H1 (cell line): ENCODE measurements at regions not wholly inside any gene's neighbourhood (a gene's known extent, or its start where the extent isn't known, plus 50 kb on each side); places are given as distances from the start of the nearest gene placed in this dataset.
A peak's percentile ranks its signal among the peaks of the same experiment; 100 is the strongest.

ENCODE experiments used
- CTCF ChIA-PET: fragments of 300-600 bp; sonication (Branson Sonifier 250); formaldehyde crosslinking; loops from one replicate; lab custom pipeline; 2021; ENCODE audit not compliant: partially characterized antibody; lab: Charles Lee
- POLR2A ChIA-PET: fragments of 300-600 bp; sonication (Branson Sonifier 250); formaldehyde crosslinking; loops from one replicate; lab custom pipeline; 2021; ENCODE audit warnings: inconsistent platforms; ENCODE audit not compliant: partially characterized antibody; lab: Charles Lee
- DNase-seq, 2 experiments: peaks; one replicate each; pipeline versions ENCODE4 v3.0.0 to v3.0.0-alpha.2; 2010 to 2022; ENCODE audit warnings: low spot score in 2 of 2, low read depth in 1 of 2, mixed read lengths in 1 of 2
- FAIRE-seq: peaks from 2 replicates; lab custom pipeline; 2011; peaks lifted over from hg19 to GRCh38; lab: Jason Lieb, UNC
- H2AFZ ChIP-seq: 2 replicates; pipeline ENCODE4 v1.8.1; 2012; ENCODE audit warnings: low read length, inconsistent platforms
- H2AK5ac ChIP-seq: 2 replicates; pipeline ENCODE4 v1.6.1; 2013; ENCODE audit warnings: low read depth, low read length
- H2BK120ac ChIP-seq: replicated peaks from 2 replicates; pipeline ENCODE3; 2013; ENCODE audit warnings: low read depth, low read length, inconsistent platforms
- H2BK12ac ChIP-seq: 2 replicates; pipeline ENCODE4 v1.6.1; 2013; ENCODE audit warnings: low read depth, low read length
- H2BK15ac ChIP-seq: 2 replicates; pipeline ENCODE4 v1.6.1; 2013; ENCODE audit warnings: low read length
- H2BK20ac ChIP-seq: 2 replicates; pipeline ENCODE4 v1.6.1; 2013; ENCODE audit warnings: low read length
- H2BK5ac ChIP-seq: 2 replicates; pipeline ENCODE4 v1.6.1; 2013; ENCODE audit warnings: low read depth, low read length
- H3K14ac ChIP-seq: 2 replicates; pipeline ENCODE4 v1.6.1; 2013; ENCODE audit warnings: inconsistent platforms; ENCODE audit not compliant: insufficient read length
- H3K18ac ChIP-seq: 2 replicates; pipeline ENCODE4 v1.6.1; 2013; ENCODE audit warnings: low read length; ENCODE audit errors: extremely low read depth
- H3K23ac ChIP-seq: 2 replicates; pipeline ENCODE4 v1.6.1; 2013; ENCODE audit warnings: inconsistent platforms; ENCODE audit not compliant: insufficient read length
- H3K23me2 ChIP-seq: 2 replicates; pipeline ENCODE4 v1.6.1; 2013; ENCODE audit warnings: low read depth, low read length
- H3K27ac ChIP-seq: 2 replicates; pipeline ENCODE4 v1.6.1; 2011; ENCODE audit warnings: low read depth, low read length, inconsistent platforms
- H3K27me3 ChIP-seq, 4 experiments: replicated peaks in 1 of 4; 1 replicate in 1 of 4; 2 replicates in 3 of 4; pipeline versions ENCODE4 v1.6.1 to v1.8.1; 2011 to 2013; ENCODE audit warnings: low read length in 3 of 4, mild to moderate bottlenecking in 3 of 4, inconsistent platforms in 2 of 4, mixed read lengths in 2 of 4, moderate library complexity in 1 of 4; ENCODE audit not compliant: control insufficient read depth in 3 of 4, insufficient read depth in 3 of 4; ENCODE audit errors: extremely low read depth in 1 of 4
- H3K36me3 ChIP-seq, 4 experiments: 2 replicates each; pipeline versions ENCODE4 v1.6.1 to v1.8.1; 2011 to 2013; ENCODE audit warnings: mild to moderate bottlenecking in 4 of 4, low read length in 3 of 4, moderate library complexity in 2 of 4, control low read depth in 1 of 4, inconsistent platforms in 1 of 4; ENCODE audit not compliant: insufficient read depth in 4 of 4, control insufficient read depth in 2 of 4
- H3K4ac ChIP-seq: replicated peaks from 2 replicates; pipeline ENCODE3; 2013; ENCODE audit warnings: low read length, low read depth, mixed read lengths, inconsistent platforms; ENCODE audit not compliant: insufficient read length
- H3K4me1 ChIP-seq, 4 experiments: replicated peaks in 1 of 4; 1 replicate in 1 of 4; 2 replicates in 3 of 4; pipeline versions ENCODE4 v1.6.1 to v1.8.1; 2011 to 2013; ENCODE audit warnings: low read length in 3 of 4, inconsistent platforms in 2 of 4, mixed read lengths in 1 of 4; ENCODE audit not compliant: insufficient read depth in 4 of 4, control insufficient read depth in 3 of 4
- H3K4me2 ChIP-seq, 2 experiments: 2 replicates each; pipeline versions ENCODE4 v1.6.1 to v1.8.1; 2011 to 2013; ENCODE audit warnings: low read depth in 2 of 2, low read length in 2 of 2, control low read depth in 1 of 2, inconsistent platforms in 1 of 2, mild to moderate bottlenecking in 1 of 2; ENCODE audit not compliant: insufficient read depth in 1 of 2
- H3K4me3 ChIP-seq, 4 experiments: fragments of 200-600, 300-600 bp in 1 of 4; sonication (generic), shearing (Covaris generic), sonication (Bioruptor Twin) in 1 of 4; 2 replicates each; pipeline versions ENCODE4 v1.5.1 to v1.8.1; 2011 to 2016; ENCODE audit warnings: low read length in 4 of 4, low read depth in 3 of 4, control low read depth in 2 of 4, inconsistent platforms in 2 of 4, mild to moderate bottlenecking in 2 of 4, mixed read lengths in 1 of 4, moderate library complexity in 1 of 4; ENCODE audit not compliant: insufficient read depth in 2 of 4; ENCODE audit errors: extremely low read depth in 1 of 4
- H3K56ac ChIP-seq: replicated peaks from 2 replicates; pipeline ENCODE3; 2013; ENCODE audit warnings: low read depth, mild to moderate bottlenecking, mixed read lengths, low read length, inconsistent platforms; ENCODE audit not compliant: insufficient read length
- H3K79me1 ChIP-seq: 2 replicates; pipeline ENCODE4 v1.6.1; 2013; ENCODE audit warnings: low read depth, low read length, control low read depth
- H3K79me2 ChIP-seq, 2 experiments: 2 replicates each; pipeline versions ENCODE4 v1.6.1 to v1.8.1; 2012 to 2013; ENCODE audit warnings: low read length in 2 of 2, mild to moderate bottlenecking in 2 of 2, inconsistent platforms in 1 of 2; ENCODE audit not compliant: insufficient read depth in 2 of 2, control insufficient read depth in 1 of 2
- H3K9ac ChIP-seq, 4 experiments: replicated peaks in 1 of 4; 1 replicate in 1 of 4; 2 replicates in 3 of 4; pipeline versions ENCODE4 v1.6.1 to v1.8.1; 2011 to 2013; ENCODE audit warnings: low read depth in 3 of 4, low read length in 3 of 4, control low read depth in 2 of 4, mild to moderate bottlenecking in 2 of 4, moderate library complexity in 2 of 4, inconsistent platforms in 1 of 4; ENCODE audit errors: extremely low read depth in 1 of 4
- H3K9me3 ChIP-seq, 2 experiments: 2 replicates each; pipeline versions ENCODE4 v1.6.1 to v1.8.1; 2012 to 2013; ENCODE audit warnings: mild to moderate bottlenecking in 2 of 2, moderate library complexity in 2 of 2, control low read depth in 1 of 2, inconsistent platforms in 1 of 2, low read depth in 1 of 2, low read length in 1 of 2, mixed read lengths in 1 of 2; ENCODE audit not compliant: insufficient read depth in 2 of 2
- H4K20me1 ChIP-seq, 2 experiments: replicated peaks in 1 of 2; 2 replicates each; pipeline versions ENCODE3 to v1.8.1; 2011 to 2013; ENCODE audit warnings: inconsistent platforms in 2 of 2, low read length in 2 of 2, mild to moderate bottlenecking in 1 of 2; ENCODE audit not compliant: insufficient read depth in 2 of 2, control insufficient read depth in 1 of 2
- H4K5ac ChIP-seq: 2 replicates; pipeline ENCODE4 v1.6.1; 2013; ENCODE audit warnings: low read length, low read depth, mixed read lengths, inconsistent platforms; ENCODE audit not compliant: insufficient read length
- H4K8ac ChIP-seq: 2 replicates; pipeline ENCODE4 v1.8.0; 2013; ENCODE audit warnings: mild to moderate bottlenecking, moderate library complexity, low read length, inconsistent platforms; ENCODE audit not compliant: insufficient read depth; ENCODE audit errors: extremely low read depth
- H4K91ac ChIP-seq: replicated peaks from 2 replicates; pipeline ENCODE3; 2013; ENCODE audit warnings: low read length, mixed read lengths, inconsistent platforms; ENCODE audit not compliant: insufficient read length
- BCL11A ChIP-seq, 2 experiments: IDR thresholded peaks; one replicate each; pipeline ENCODE4 v1.6.1; 2011; ENCODE audit warnings: low read depth in 2 of 2, low read length in 2 of 2, mild to moderate bottlenecking in 2 of 2
- CEBPB ChIP-seq: IDR thresholded peaks from 2 replicates; pipeline ENCODE4 v1.6.1; 2012; ENCODE audit warnings: low read depth, low read length
- CHD1 ChIP-seq: IDR thresholded peaks from 2 replicates; pipeline ENCODE4 v1.6.1; 2012; ENCODE audit warnings: low read depth, low read length, improper control_type of control experiment
- CREB1 ChIP-seq: IDR thresholded peaks from 2 replicates; pipeline ENCODE4 v1.6.1; 2012; ENCODE audit warnings: inconsistent platforms
- GABPA ChIP-seq: IDR thresholded peaks from 2 replicates; pipeline ENCODE4 v1.6.1; 2011; ENCODE audit warnings: mild to moderate bottlenecking, low read length, moderate library complexity, borderline replicate concordance; ENCODE audit not compliant: insufficient read depth
- JUN ChIP-seq: IDR thresholded peaks from 2 replicates; pipeline ENCODE4 v1.6.1; 2011; ENCODE audit warnings: low read depth, mild to moderate bottlenecking, improper control_type of control experiment, low read length
- KDM1A ChIP-seq: fragments of 200-600, 300-600 bp; sonication (generic); IDR thresholded peaks from 2 replicates; pipeline ENCODE4 v1.7.1; 2016; ENCODE audit warnings: mild to moderate bottlenecking, low read length, borderline replicate concordance
- KDM5A ChIP-seq: fragments of 200-600 bp; IDR thresholded peaks from 2 replicates; pipeline ENCODE4 v1.7.1; 2012; ENCODE audit warnings: mild to moderate bottlenecking, low read length, inconsistent platforms, mixed read lengths
- RAD21 ChIP-seq, 2 experiments: IDR thresholded peaks in 1 of 2; conservative IDR thresholded peaks in 1 of 2; 2 replicates each; pipeline ENCODE4 v1.6.1; 2011; ENCODE audit warnings: low read depth in 2 of 2, low read length in 2 of 2, improper control_type of control experiment in 1 of 2, inconsistent platforms in 1 of 2, mild to moderate bottlenecking in 1 of 2, moderate library complexity in 1 of 2
- RBBP5 ChIP-seq: IDR thresholded peaks from 2 replicates; pipeline ENCODE4 v1.7.1; 2012; ENCODE audit warnings: low read depth, mild to moderate bottlenecking, inconsistent platforms, low read length, moderate library complexity, borderline replicate concordance
- RFX5 ChIP-seq: IDR thresholded peaks from 2 replicates; pipeline ENCODE4 v1.6.1; 2011; ENCODE audit warnings: low read depth, low read length, improper control_type of control experiment, borderline replicate concordance
- ZNF274 ChIP-seq: IDR thresholded peaks from 2 replicates; pipeline ENCODE4 v1.7.0; 2012; ENCODE audit warnings: low read length, borderline replicate concordance; ENCODE audit errors: extremely low read depth
- WGBS, 2 experiments: shearing (Covaris generic) in 1 of 2; methylation state at CpG; one replicate each; pipeline versions ENCODE4 v1.1.6 to v1.1.7; 2013 to 2015; ENCODE audit warnings: low lambda C conversion rate in 2 of 2, mixed read lengths in 2 of 2, inconsistent platforms in 1 of 2, low coverage in 1 of 2, missing lambda C conversion rate in 1 of 2; ENCODE audit not compliant: insufficient replicate concordance in 2 of 2, insufficient coverage in 1 of 2, insufficient read length in 1 of 2; ENCODE audit errors: extremely low coverage in 1 of 2, missing lambda C conversion rate in 1 of 2; 5-methylcytosine and 5-hydroxymethylcytosine counted together
- TF ChIP-seq, protein P1 (sequence below): IDR thresholded peaks from 2 replicates; pipeline ENCODE4 v1.6.1; 2012; ENCODE audit warnings: low read length, inconsistent platforms

DNA sequence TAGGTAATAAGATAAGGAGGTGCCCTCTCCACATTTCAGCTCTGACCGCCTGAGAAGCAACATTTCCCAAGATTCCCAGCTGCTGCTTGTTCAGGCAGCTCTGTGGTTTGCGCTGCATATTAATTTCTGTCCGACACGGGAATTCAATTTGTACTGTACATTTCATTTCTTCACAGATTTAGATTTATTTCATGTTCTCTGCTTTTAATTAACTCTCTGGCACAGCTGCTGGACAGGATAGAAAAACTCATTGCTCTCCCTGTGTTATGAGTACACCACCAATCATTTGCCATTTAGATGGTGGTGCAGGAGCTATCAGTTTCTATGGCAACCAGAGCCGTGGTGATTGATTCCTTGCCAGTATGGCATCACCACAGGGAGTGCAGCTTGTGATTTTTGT, 558.5 kb downstream of the DMRTA1 start:
- Histone ChIP-seq H4K5ac (no peak overlapping the region), H3K4ac (no peak overlapping the region), H3K27me3 (no peaks in the 10 kb centered on the region), H2BK12ac (no peak overlapping the region), H3K56ac (no peak overlapping the region), H3K18ac (no peak overlapping the region), H3K9me3 (no peaks in the 10 kb centered on the region), H4K20me1 (no peaks in the 10 kb centered on the region), H3K79me1 (no peaks in the 10 kb centered on the region), H2BK15ac (no peak overlapping the region), H4K8ac (no peak overlapping the region), H2AFZ (0 out of 2 replicates have a peak overlapping the region, but pooled peaks have one; percentile 23), H3K36me3 (no peaks in the 10 kb centered on the region), H2BK120ac (no peak overlapping the region), H3K23ac (no peak overlapping the region), H3K14ac (no peak overlapping the region), H3K79me2 (no peaks in the 10 kb centered on the region), H3K4me3 (no peak overlapping the region), H3K4me2 (no peak overlapping the region), H3K9ac (no peak overlapping the region), H3K23me2 (no peaks in the 10 kb centered on the region), H2AK5ac (no peak overlapping the region), H2BK5ac (no peak overlapping the region), H2BK20ac (no peak overlapping the region), H4K91ac (no peak overlapping the region), H3K27ac (no peak overlapping the region), H3K4me1 (peaks cover 0 to 4% (median 3%) of the 10 kb centered on the region in 4 experiments; a peak in 3 of 7 replicates)
- DNase-seq (no peak), FAIRE-seq (no peak)
- ChIA-PET CTCF (interaction anchor here (0.8 to 1.3 kb wide), 4 partner anchors 84 to 553 kb away, joined by 3 to 4 read pairs (median 4); no protein-coding TSS in a partner anchor), POLR2A (no interaction called here)
- 92% methylated on average over 5 of the region's 5 CpGs; no CpG with 5 or more reads in 1 of the 2 experiments for WGBS, 2 experiments
- no peak for TF ChIP-seq ZNF274
- no peak for TF ChIP-seq CHD1
- TF ChIP-seq KDM5A: no peak
- TF ChIP-seq RFX5: no peak
- TF ChIP-seq CEBPB: no peak
- TF ChIP-seq KDM1A: no peak
- TF ChIP-seq, protein P1, sequence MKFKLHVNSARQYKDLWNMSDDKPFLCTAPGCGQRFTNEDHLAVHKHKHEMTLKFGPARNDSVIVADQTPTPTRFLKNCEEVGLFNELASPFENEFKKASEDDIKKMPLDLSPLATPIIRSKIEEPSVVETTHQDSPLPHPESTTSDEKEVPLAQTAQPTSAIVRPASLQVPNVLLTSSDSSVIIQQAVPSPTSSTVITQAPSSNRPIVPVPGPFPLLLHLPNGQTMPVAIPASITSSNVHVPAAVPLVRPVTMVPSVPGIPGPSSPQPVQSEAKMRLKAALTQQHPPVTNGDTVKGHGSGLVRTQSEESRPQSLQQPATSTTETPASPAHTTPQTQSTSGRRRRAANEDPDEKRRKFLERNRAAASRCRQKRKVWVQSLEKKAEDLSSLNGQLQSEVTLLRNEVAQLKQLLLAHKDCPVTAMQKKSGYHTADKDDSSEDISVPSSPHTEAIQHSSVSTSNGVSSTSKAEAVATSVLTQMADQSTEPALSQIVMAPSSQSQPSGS: no peak
- TF ChIP-seq CREB1: no peak
- TF ChIP-seq BCL11A (IDR thresholded peaks at IDR 0.05; ENCODE audit: low read depth in 2 of 2, low read length in 2 of 2): no peak
- TF ChIP-seq GABPA: no peak
- TF ChIP-seq JUN: no peak
- TF ChIP-seq RAD21 (IDR thresholded peaks at IDR 0.05 in 1 of 2, conservative IDR thresholded peaks at IDR 0.05 in 1 of 2; ENCODE audit: low read depth in 2 of 2, low read length in 2 of 2): no peak
- no peak for TF ChIP-seq RBBP5
